EH (cell line): ENCODE measurements at regions not wholly inside any gene's neighbourhood (a gene's known extent, or its start where the extent isn't known, plus 50 kb on each side); places are given as distances from the start of the nearest gene placed in this dataset.

Experiments used
- DNase-seq: peaks from one replicate; pipeline ENCODE4 v3.0.0-alpha.2; 2015; ENCODE audit warnings: low read depth

- DNase-seq, result peak; percentile 96
Observed at GRCh38 chr4:56757821-56758411, 63.6 kb downstream of the SPINK2 start.

DNA sequence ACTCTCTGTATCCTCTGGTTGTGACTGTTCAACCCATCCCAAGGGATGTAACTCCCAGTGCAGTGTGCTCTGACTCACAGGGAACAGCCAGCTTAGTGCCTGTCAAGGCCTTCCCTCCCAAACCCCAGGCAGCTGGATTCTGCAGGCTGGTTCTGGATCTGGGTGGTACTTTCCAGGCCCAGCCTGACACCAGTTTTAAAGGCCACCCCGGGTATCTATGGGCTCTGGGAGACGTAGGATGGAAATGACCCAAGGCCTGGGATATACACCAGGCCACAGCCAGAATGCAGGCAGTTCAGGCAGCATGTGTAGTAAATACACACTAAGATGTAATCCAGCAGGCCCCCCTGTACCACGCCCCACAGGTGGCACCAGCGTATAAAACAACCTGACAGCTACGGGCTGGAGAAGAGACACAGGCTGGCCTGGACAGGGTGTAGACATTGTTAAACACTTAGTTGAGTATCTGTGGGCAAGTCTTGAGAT is 64.2 kb downstream of the SPINK2 start:
- peak; percentile 79 for DNase-seq

DNA sequence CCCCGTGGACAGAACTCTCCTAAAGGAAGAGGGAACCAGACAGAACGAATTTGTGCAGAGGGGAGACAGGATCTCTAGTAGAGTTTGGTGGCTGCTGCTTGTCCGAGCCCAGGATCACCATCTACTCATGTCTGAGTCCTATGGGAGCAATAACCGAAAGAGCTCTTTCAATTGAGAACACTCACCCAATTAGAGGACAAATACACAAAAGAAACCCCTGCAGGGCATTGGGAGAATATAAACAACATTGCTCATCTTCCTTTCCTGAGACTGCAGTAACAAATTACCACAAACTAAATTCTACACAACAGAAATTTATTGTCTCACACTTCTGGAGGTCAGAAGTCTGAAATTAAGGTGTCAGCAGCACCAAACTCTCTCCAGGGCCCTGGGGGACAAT is 65.6 kb downstream of the SPINK2 start:
- DNase-seq, result peak; percentile 84

DNA sequence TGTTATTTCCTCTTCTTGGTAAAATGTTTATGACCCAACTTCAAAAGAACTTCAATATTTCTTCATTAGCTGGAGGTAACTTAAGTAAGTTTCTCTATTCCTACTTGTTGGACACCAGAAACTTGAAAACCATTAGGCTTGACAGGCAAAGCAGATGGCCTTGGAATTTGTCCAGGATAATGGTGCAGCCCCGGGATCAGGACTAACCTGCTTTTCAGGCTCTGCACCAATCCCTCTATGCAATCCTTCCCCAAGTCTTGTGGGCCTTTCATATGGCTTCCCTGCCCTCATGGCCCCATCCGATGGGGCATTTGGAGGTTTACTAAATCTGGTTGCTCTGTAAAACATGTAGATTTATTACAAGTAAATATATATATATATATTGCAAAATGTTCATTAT is 68.5 kb downstream of the SPINK2 start:
- no peak for DNase-seq

GRCh38 chr4:56750231-56750630 is 69.1 kb upstream of the HOPX start:
- DNase-seq, result no peak

DNA sequence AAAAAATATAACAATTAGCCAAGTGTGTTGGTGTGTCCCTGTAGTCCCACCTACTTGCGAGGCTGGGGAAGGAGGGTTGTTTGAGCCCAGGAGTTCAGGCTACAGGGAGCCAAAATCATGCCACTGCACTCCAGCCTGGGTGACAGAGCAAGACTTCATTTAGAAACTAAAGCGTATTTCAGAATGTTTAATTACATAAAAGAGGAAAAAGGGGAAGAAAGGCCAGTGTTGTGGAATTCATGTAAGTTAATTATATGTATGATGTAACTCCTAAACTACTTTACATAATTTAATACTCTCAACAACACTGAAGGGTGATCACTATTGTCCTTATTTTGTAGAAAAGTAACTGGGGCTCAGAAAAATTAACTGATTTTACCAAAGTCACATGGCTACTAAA is 67.2 kb upstream of the HOPX start:
- DNase-seq, result no peak

GRCh38 chr4:56746639-56747038 is 65.5 kb upstream of the HOPX start:
- DNase-seq, result no peak

DNA sequence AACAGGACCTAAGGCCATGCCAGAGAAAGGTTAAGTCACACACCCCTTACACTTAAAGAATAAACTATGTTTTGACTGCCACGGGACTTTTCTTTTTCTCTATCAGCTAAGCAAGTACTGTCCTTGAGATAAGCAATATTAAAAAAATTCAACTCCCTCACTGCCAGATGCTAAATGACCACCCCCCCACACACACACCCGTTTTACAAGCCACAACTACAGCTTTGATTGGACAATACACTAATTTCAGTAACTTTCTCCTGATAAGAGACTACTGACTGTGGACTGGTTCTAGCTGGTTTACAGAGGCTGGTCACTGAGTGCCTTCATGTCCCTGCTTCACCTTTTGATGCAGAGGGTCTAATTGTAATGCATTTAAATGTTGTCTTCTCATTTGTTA is 63.9 kb upstream of the HOPX start:
- no peak for DNase-seq

GRCh38 chr4:56744030-56744429 is 62.9 kb upstream of the HOPX start:
- no peak for DNase-seq

GRCh38 chr4:56743550-56743949 is 62.5 kb upstream of the HOPX start:
- DNase-seq, result peak; percentile 48

GRCh38 chr4:56742080-56742871 is 61.2 kb upstream of the HOPX start:
- peak; percentile 74 for DNase-seq

DNA sequence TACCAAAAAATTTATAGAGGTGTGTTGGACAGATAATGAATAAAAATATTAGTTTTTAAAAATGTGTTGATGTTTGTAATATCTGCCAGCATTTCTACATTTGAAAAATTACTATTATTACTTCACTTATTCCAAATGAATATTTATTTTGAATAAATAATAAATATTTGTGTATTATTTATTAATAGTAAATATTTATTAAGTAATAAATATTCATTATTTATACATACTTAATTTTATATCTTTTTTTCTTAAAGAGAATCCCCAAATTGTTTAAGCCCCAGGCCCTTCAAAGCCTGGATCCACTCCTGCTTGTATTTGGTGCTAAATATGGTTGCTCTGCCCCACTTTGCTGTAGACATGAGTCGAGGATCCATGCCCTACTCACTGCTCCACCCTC is 60.5 kb upstream of the HOPX start:
- no peak for DNase-seq

DNA sequence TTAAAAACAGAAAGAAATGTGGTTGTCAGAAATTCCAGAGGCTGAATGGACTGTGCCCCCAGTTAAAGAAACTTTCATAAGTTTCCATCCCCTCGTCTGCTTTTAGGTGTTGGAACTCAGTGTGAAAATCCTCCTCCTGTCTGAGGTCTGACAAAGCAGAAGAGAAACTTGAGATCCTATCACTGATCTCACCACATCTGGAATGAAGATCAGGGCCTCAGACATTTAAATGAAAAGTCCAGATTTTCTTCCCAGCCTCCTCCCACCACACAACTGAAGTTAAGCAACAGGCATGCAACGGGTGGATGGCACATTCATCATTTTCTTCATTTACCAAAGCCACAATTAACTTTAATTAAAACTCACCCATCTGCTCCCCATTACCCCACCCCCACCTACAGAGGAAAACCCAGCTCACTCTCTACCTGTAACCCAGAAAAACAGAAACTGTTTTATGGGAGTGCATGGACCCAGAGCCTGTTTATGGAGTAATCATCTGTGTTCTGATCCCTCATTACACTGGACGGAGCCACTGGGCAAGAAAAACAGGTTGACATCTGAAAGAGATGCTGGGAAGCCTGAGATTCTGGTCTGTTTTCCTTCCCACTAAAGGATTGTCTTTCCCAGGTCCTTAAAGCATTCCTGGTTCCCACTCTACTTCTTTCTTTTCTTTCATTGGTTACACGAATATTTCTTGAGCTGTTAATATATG is 58.1 kb upstream of the HOPX start:
- peak; percentile 36 for DNase-seq

DNA sequence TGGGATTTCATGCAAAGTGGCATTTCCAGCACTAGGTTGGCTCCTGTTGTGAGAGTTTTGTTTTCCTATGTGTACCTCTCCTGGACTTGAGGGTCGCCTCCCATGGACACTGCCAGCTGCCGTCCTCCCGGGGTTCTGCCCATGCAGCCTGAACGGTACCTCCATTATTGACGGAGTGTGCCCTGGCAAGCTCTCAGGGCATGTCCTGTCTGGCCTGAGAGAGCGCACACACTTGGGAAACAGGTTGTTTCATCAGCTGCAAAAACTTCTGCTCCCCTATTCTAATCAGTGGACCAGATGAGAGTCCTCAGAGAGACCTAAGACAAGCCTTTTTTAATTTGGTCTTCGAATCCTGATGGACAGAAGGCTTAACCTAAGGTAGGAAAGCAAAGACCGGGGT is 56.6 kb upstream of the HOPX start:
- DNase-seq, result no peak

DNA sequence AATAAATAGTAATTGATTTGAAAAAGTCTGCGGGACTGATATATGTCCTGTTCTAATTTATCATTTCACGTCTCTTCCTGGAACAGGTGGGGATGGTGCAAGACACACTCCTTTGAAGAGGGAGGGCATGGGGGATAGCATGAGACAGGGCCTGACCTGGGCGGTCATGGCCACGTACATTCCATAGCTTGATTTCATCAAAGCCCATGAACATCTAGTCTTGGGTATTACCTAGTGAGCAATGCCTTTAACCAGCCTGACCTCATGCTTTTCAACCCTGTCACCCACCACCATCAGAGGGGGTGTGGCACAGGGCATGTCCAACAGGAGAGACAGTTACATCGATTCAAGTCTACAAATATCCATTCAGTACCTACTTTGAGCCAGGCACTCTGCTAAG is 52.3 kb upstream of the HOPX start:
- no peak for DNase-seq

DNA sequence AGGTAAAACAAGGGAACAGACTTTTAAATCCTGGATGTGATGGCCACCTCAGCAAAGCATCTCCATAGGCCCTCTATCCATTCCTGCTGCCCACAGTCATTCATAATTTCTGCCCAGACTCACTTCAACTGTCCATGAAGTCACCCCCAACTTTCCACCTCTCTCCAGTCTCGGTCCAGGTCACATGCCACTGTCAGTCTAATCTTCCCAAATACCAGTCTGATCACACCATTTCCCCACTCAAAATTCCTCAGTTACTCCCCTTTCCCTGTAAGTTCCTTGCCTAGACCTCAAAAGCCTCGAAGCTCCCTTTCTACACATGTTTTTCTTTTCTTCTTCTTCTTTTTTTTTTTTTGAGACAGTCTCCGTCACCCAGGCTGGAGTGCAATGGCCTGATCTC is 51.2 kb upstream of the HOPX start:
- DNase-seq, result no peak

- DNase-seq, result no peak
Observed at GRCh38 chr4:56731857-56732256, 50.8 kb upstream of the HOPX start.
